Left forelimb (tissue), 1 donor: ENCODE measurements at regions not wholly inside any gene's neighbourhood (a gene's known extent, or its start where the extent isn't known, plus 50 kb on each side); places are given as distances from the start of the nearest gene placed in this dataset.

Experiments used
- DNase-seq: peaks from one replicate; pipeline ENCODE4 v3.0.0-alpha.2; 2018; ENCODE audit warnings: low spot score

GRCh38 chr11:71153005-71153390, 99.4 kb downstream of the SHANK2 start:
- peak; percentile 28 for DNase-seq

GRCh38 chr11:71152312-71153004, 99.9 kb downstream of the SHANK2 start:
- DNase-seq, result peak; percentile 53

- peak; percentile 23 for DNase-seq
Observed at GRCh38 chr11:71151561-71151960, 100.8 kb downstream of the SHANK2 start.

- peak; percentile 46 for DNase-seq
Observed at GRCh38 chr11:71150859-71151258, 101.5 kb downstream of the SHANK2 start.

GRCh38 chr11:71148716-71149115, 103.7 kb downstream of the SHANK2 start:
- no peak for DNase-seq

- DNase-seq, result no peak
Observed at GRCh38 chr11:71147331-71147730, 105.0 kb downstream of the SHANK2 start.

- DNase-seq, result no peak
Observed at GRCh38 chr11:71146846-71147245, 105.5 kb downstream of the SHANK2 start.

- no peak for DNase-seq
Observed at GRCh38 chr11:71145988-71146824, 106.2 kb downstream of the SHANK2 start.

GRCh38 chr11:71145368-71145767, 107.0 kb downstream of the SHANK2 start:
- DNase-seq, result no peak

GRCh38 chr11:71144736-71145135, 107.6 kb downstream of the SHANK2 start:
- DNase-seq, result no peak

GRCh38 chr11:71144010-71144409, 108.4 kb downstream of the SHANK2 start:
- DNase-seq, result no peak

GRCh38 chr11:71140206-71140919, 112.0 kb downstream of the SHANK2 start:
- no peak for DNase-seq

- no peak for DNase-seq
Observed at GRCh38 chr11:71139516-71140205, 112.7 kb downstream of the SHANK2 start.

GRCh38 chr11:71138737-71139425, 113.5 kb downstream of the SHANK2 start:
- no peak for DNase-seq

GRCh38 chr11:71137376-71137775, 115.0 kb downstream of the SHANK2 start:
- DNase-seq, result no peak

- DNase-seq, result no peak
Observed at GRCh38 chr11:71136095-71136845, 116.1 kb downstream of the SHANK2 start.

GRCh38 chr11:71135112-71135511, 117.3 kb downstream of the SHANK2 start:
- DNase-seq, result no peak

GRCh38 chr11:71133946-71134345, 118.4 kb downstream of the SHANK2 start:
- DNase-seq, result no peak

- no peak for DNase-seq
Observed at GRCh38 chr11:71131861-71132260, 120.5 kb downstream of the SHANK2 start.

- DNase-seq, result no peak
Observed at GRCh38 chr11:71130106-71130505, 122.3 kb downstream of the SHANK2 start.

- DNase-seq, result no peak
Observed at GRCh38 chr11:71129624-71130023, 122.8 kb downstream of the SHANK2 start.
